ENCODE measurements at regions not wholly inside any gene's neighbourhood (a gene's known extent, or its start where the extent isn't known, plus 50 kb on each side); places are given as distances from the start of the nearest gene placed in this dataset.

GRCh38 chr4:108425988-108426387, 194.4 kb upstream of the RPL34 start:
- no peak for TF ChIP-seq CTCF (IDR thresholded peaks at IDR 0.05)
- no peak for TF ChIP-seq POLR2A (IDR thresholded peaks at IDR 0.05)

All from testis (tissue), 2 donors.